ENCODE measurements at regions not wholly inside any gene's neighbourhood (a gene's known extent, or its start where the extent isn't known, plus 50 kb on each side); places are given as distances from the start of the nearest gene placed in this dataset.

DNA sequence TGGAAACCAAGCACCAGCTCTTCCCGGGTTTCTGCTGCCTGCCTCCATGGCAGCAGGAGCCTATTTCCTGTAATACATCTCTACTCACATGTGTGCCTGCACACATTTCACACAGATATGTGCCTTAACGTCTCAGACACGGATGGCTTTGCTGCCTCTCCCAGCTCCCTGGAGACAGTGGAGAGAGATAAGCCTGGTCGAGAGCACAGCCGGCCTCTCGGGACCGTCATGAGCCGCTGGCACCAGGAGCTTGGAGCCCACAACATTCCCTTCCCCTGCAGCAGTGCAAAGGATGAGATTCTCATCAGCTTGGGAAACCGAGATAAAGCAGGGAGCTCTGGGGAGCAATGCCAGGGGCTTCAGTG lies 587.7 kb downstream of the BRD1 start:
- ChIA-PET POLR2A (no interaction called here), CTCF (interaction anchor here (0.6 kb wide), 1 partner anchor 632 kb away, joined by 3 read pairs; no protein-coding TSS in a partner anchor)
- no peaks in the 10 kb centered on the region for H3K36me3 ChIP-seq (ENCODE audit: control insufficient read depth in 2 of 2, insufficient read depth in 1 of 2, low read length in 2 of 2)
- TF ChIP-seq HOXA7 (CRISPR knock-in tag; IDR thresholded peaks at IDR 0.05; ENCODE audit: borderline replicate concordance) (no peak), ZNF560 (tag by site-specific recombination; IDR thresholded peaks at IDR 0.05; ENCODE audit: borderline replicate concordance) (no peak), ZNF266 (tag by site-specific recombination; IDR thresholded peaks at IDR 0.05; ENCODE audit: low read depth) (no peak), ZIC2 (tag by site-specific recombination; IDR thresholded peaks at IDR 0.05) (no peak), ZNF654 (tag by site-specific recombination; IDR thresholded peaks at IDR 0.05; ENCODE audit: low read depth) (no peak), KLF9 (tag by site-specific recombination; IDR thresholded peaks at IDR 0.05; ENCODE audit: low read depth) (no peak), SCRT2 (tag by site-specific recombination; IDR thresholded peaks at IDR 0.05) (no peak), ZNF121 (tag by site-specific recombination; IDR thresholded peaks at IDR 0.05) (no peak), ZNF768 (tag by site-specific recombination; IDR thresholded peaks at IDR 0.05) (no peak), BCL11B (tag by site-specific recombination; IDR thresholded peaks at IDR 0.05; ENCODE audit: low read depth) (no peak), ZNF416 (tag by site-specific recombination; IDR thresholded peaks at IDR 0.05) (no peak), ZNF335 (tag by site-specific recombination; conservative IDR thresholded peaks at IDR 0.05) (no peak), ZNF621 (tag by site-specific recombination; IDR thresholded peaks at IDR 0.05) (no peak), ZSCAN16 (tag by site-specific recombination; IDR thresholded peaks at IDR 0.05) (no peak), ZNF37A (tag by site-specific recombination; IDR thresholded peaks at IDR 0.05) (no peak), ZNF585B (tag by site-specific recombination; IDR thresholded peaks at IDR 0.05) (no peak), ZNF112 (tag by site-specific recombination; IDR thresholded peaks at IDR 0.05) (no peak)
- H3K4me1 ChIP-seq (ENCODE audit: control insufficient read depth, insufficient read depth, low read length), result no peaks in the 10 kb centered on the region
- no peak overlapping the region for H3K4me3 ChIP-seq (ENCODE audit: low read depth, low read length)
- no peaks in the 10 kb centered on the region for H3K9me3 ChIP-seq (ENCODE audit: control insufficient read depth, insufficient read depth, low read depth, low read length)
- H3K27ac ChIP-seq (ENCODE audit: extremely low read depth, low read depth, low read length), result no peak overlapping the region

DNA sequence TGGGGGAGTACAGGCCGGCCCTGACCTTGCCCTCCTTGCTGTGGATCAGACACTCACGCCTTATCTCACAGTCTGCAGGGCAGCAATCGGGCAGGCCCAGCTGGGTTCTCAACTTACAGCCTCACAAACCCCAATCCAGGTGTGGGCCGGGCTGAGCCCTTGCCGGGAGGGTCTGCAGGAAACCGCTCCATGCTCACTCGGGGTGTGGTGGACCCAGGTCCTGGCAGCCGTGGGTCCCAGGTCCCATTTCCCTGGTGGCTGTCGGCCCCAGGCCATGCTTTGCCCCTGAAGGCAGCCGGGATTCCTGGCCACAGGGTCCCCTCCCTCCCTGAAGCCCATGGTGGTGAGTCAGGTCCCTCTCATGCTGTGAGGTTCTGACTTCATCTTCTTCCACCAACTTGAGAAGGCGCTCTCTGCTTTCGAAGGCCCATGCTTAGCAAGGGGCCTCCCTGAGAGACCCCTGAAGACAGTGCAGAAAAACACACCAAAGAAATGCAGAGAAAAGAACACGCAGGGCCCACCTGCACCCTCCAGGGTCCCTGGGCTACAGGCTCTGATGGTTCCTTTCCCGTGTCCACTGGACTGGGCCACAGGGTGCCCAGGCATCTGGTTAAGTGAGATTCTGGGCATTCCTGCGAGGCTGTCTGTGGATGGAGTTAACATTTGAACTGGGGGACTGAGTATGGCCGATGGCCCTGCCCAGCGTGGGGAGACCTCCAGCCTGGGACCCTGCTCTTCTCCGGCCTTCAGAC lies 588.2 kb downstream of the BRD1 start:
- H3K27ac ChIP-seq (ENCODE audit: extremely low read depth, low read depth, low read length), result no peak overlapping the region
- no peaks in the 10 kb centered on the region for H3K36me3 ChIP-seq (ENCODE audit: control insufficient read depth in 2 of 2, insufficient read depth in 1 of 2, low read length in 2 of 2)
- TF ChIP-seq, protein P1, sequence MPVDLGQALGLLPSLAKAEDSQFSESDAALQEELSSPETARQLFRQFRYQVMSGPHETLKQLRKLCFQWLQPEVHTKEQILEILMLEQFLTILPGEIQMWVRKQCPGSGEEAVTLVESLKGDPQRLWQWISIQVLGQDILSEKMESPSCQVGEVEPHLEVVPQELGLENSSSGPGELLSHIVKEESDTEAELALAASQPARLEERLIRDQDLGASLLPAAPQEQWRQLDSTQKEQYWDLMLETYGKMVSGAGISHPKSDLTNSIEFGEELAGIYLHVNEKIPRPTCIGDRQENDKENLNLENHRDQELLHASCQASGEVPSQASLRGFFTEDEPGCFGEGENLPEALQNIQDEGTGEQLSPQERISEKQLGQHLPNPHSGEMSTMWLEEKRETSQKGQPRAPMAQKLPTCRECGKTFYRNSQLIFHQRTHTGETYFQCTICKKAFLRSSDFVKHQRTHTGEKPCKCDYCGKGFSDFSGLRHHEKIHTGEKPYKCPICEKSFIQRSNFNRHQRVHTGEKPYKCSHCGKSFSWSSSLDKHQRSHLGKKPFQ (tag by site-specific recombination; IDR thresholded peaks at IDR 0.05), result no peak
- TF ChIP-seq ZNF549 (tag by site-specific recombination; IDR thresholded peaks at IDR 0.05) (no peak), EGR2 (tag by site-specific recombination; IDR thresholded peaks at IDR 0.05; ENCODE audit: low read depth) (no peak)
- ChIA-PET CTCF (no interaction called here), POLR2A (no interaction called here)
- no peaks in the 10 kb centered on the region for H3K9me3 ChIP-seq (ENCODE audit: control insufficient read depth, insufficient read depth, low read depth, low read length)
- no peak overlapping the region for H3K4me3 ChIP-seq (ENCODE audit: low read depth, low read length)
- no peaks in the 10 kb centered on the region for H3K4me1 ChIP-seq (ENCODE audit: control insufficient read depth, insufficient read depth, low read length)

DNA sequence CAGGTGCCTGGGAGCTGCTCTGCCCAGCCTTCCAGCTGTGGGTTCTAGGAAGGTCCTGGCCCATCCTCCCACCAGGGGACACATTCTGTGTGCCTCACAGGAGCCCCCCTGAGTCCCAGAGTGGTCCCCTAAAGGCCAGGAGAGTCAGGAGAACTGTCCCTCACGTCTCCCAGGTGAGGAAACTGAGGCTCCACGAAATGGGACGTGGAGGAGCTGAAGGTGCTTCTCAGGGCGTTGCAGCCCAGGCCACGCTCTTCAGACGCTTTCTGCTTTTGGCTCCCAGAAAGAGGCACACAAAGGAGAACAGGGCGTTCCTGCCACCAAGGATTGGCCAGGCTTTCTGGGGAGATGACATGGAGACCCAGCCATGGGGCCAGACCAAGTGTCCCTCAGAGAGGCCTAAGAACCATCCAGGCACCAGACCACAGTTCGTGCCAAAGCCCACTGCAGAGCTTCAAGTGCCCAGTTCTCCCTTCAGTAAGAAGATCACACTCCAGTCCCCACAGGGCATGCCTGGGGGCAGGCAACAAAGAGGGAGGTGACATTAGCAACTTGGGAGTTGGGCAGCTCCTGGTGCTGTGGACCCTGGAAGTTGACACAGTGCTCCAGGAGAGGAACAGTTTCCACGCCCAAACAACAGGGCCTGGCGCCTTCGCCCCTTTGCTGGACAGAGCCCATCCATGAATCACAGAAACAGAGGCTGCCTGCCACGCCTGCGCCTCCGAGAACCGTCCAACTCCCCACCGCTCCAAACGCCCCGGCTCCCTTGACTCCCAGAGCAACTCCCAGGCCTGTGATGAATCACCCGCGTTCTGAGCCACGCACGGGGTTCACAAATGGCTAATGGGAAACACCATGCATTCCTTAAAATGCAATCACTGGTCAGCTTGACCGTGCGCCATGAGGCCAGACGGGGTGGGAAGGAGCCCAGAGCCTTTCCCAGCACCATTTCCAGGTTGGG lies 589.2 kb downstream of the BRD1 start:
- Histone ChIP-seq H3K4me1 (ENCODE audit: control insufficient read depth, insufficient read depth, low read length) (no peaks in the 10 kb centered on the region), H3K9me3 (ENCODE audit: control insufficient read depth, insufficient read depth, low read depth, low read length) (no peaks in the 10 kb centered on the region), H3K4me3 (ENCODE audit: low read depth, low read length) (no peak overlapping the region), H3K36me3 (ENCODE audit: control insufficient read depth in 2 of 2, insufficient read depth in 1 of 2, low read length in 2 of 2) (no peaks in the 10 kb centered on the region), H3K27ac (ENCODE audit: extremely low read depth, low read depth, low read length) (no peak overlapping the region)
- CTCF ChIA-PET, result no interaction called here
- POLR2A ChIA-PET, result no interaction called here
- TF ChIP-seq ZNF837 (tag by site-specific recombination; IDR thresholded peaks at IDR 0.05) (no peak), ZFP41 (tag by site-specific recombination; IDR thresholded peaks at IDR 0.05; ENCODE audit: borderline replicate concordance) (no peak), ZNF423 (tag by site-specific recombination; IDR thresholded peaks at IDR 0.05) (no peak), FEZF1 (tag by site-specific recombination; IDR thresholded peaks at IDR 0.05) (no peak), ZNF174 (tag by site-specific recombination; IDR thresholded peaks at IDR 0.05) (no peak), ZNF792 (tag by site-specific recombination; IDR thresholded peaks at IDR 0.05) (no peak), ZNF830 (tag by site-specific recombination; IDR thresholded peaks at IDR 0.05; ENCODE audit: low read depth) (no peak), ZNF366 (tag by site-specific recombination; conservative IDR thresholded peaks at IDR 0.05) (no peak), TRIM28 (IDR thresholded peaks at IDR 0.05; ENCODE audit: borderline replicate concordance, low read length) (no peak), ZNF391 (tag by site-specific recombination; IDR thresholded peaks at IDR 0.05; ENCODE audit: borderline replicate concordance, low read depth) (no peak)
- TF ChIP-seq, protein P2, sequence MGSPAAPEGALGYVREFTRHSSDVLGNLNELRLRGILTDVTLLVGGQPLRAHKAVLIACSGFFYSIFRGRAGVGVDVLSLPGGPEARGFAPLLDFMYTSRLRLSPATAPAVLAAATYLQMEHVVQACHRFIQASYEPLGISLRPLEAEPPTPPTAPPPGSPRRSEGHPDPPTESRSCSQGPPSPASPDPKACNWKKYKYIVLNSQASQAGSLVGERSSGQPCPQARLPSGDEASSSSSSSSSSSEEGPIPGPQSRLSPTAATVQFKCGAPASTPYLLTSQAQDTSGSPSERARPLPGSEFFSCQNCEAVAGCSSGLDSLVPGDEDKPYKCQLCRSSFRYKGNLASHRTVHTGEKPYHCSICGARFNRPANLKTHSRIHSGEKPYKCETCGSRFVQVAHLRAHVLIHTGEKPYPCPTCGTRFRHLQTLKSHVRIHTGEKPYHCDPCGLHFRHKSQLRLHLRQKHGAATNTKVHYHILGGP (tag by site-specific recombination; IDR thresholded peaks at IDR 0.05), result no peak
